ENCODE measurements at regions not wholly inside any gene's neighbourhood (a gene's known extent, or its start where the extent isn't known, plus 50 kb on each side); places are given as distances from the start of the nearest gene placed in this dataset.
"Not testable (repeated sequence)": the region's sequence is repeated elsewhere in the genome, so short reads cannot be mapped to it uniquely, and the experiment has no call there.

DNA sequence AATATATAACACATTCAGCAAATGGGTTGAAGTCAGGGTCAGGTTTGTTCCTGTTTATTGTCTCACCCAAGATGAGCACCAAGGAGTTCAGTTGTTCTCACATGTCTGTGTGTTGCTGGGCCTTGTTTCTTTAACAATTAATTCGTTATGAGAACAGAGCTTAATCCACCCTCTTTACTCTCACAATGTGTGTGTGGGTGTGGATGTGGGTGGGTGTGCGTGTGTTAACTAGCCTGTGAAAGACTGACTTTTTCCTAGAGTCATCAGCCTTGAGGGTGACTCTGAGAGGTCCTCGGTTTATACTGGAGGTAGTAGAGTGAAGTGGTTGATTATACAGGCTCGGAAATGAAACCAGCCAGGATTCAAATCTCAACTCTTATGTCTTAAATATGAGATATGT is 672.1 kb downstream of the MAFB start:
- no peak for FAIRE-seq
- DNase-seq (ENCODE audit: insufficient read length, low spot score): no peak
- TF ChIP-seq POLR2A (IDR thresholded peaks at IDR 0.05; ENCODE audit: low read depth, low read length): no peak

DNA sequence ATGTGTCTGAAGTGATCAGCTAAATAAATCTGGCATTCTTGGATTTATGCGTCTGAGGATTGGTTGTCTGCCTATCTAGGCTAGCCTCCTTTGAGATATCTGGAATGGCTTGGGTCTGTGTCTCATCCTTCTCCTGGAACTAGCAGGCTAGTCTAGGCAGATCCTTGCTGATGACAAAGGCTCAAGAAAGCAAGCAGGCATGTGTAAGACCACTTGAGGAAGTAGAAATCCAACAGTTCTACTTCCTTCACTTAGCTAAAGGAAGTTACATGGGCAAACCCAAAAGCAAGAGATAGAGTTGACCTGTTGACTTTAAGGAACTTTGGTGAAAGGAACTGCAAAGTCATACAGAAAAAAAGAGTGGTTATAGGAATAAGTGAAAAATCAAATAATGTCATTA is 672.6 kb downstream of the MAFB start:
- TF ChIP-seq POLR2A (IDR thresholded peaks at IDR 0.05; ENCODE audit: low read depth, low read length): no peak
- FAIRE-seq (no peak), DNase-seq (ENCODE audit: insufficient read length, low spot score) (no peak)

DNA sequence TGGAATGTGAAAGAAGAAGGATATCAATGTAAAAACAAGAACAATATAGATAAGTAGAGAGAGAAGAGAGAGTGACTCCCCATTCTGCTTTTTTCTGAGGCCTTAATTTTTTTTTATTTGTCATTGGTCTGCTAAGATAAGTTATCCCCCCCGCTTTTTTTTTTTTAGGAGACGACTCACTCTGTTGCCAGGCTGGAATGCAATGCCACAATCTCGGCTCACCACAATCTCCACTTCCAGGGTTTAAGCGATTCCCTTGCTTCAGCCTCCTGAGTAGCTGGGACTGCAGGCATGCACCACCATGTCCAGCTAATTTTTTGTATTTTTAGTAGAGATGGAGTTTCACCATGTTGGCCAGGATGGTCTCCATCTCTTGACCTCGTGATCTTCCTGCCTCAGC is 677.0 kb downstream of the MAFB start:
- not testable (repeated sequence) for FAIRE-seq; DNase-seq (ENCODE audit: insufficient read length, low spot score)

GRCh38 chr20:40010483-40010882 is 678.6 kb downstream of the MAFB start:
- DNase-seq (ENCODE audit: insufficient read length, low spot score) (no peak), FAIRE-seq (no peak)
- no peak for TF ChIP-seq POLR2A (IDR thresholded peaks at IDR 0.05; ENCODE audit: low read depth, low read length)

GRCh38 chr20:40009542-40009941 is 679.5 kb downstream of the MAFB start:
- no peak for TF ChIP-seq POLR2A (IDR thresholded peaks at IDR 0.05; ENCODE audit: low read depth, low read length)
- no peak for FAIRE-seq
- no peak for DNase-seq (ENCODE audit: insufficient read length, low spot score)

- DNase-seq (ENCODE audit: insufficient read length, low spot score) (no peak), FAIRE-seq (no peak)
- TF ChIP-seq POLR2A (IDR thresholded peaks at IDR 0.05; ENCODE audit: low read depth, low read length): no peak
Measured at GRCh38 chr20:40008177-40008576, 680.9 kb downstream of the MAFB start.

GRCh38 chr20:40006168-40006860 is 682.7 kb downstream of the MAFB start:
- no peak for DNase-seq (ENCODE audit: insufficient read length, low spot score)
- TF ChIP-seq POLR2A (IDR thresholded peaks at IDR 0.05; ENCODE audit: low read depth, low read length): no peak
- no peak for FAIRE-seq

DNA sequence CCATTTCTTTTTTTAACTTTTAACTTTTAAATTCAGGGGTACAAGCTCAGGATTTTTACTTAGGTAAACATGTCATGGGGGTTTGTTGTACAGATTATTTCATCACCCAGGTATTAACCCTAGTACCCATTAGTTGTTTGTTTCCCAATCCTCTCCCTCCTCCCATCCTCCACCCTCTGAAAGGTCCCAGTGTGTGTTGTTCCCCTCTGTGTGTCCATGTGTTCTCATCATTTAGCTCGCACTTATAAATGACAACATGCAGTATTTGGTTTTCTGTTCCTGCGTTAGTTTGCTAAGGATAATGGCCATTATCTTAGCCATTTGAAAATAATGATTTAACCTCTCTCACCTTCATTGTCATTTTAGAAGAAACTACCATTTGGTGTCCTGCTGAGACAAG is 684.9 kb downstream of the MAFB start:
- DNase-seq (ENCODE audit: insufficient read length, low spot score); FAIRE-seq: not testable (repeated sequence)

DNA sequence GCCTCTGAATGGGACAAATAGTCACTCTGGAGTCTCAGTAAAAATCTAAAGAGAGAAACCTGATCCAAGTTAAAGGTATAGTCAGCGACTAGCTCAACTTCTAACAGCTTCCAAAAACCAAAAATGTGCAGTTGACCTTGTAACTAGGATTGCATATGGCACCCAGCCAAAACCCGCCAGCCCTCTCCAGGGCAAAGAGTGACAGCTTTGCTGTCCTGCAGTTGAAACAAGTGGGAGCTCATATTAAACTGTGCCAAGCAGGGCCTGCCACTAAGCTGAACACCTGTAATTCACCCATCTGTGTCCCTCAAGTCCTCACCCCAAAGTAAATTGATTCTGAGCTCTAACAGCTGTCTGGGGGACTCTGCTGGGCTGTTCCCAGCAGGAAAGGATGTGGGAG is 695.3 kb downstream of the MAFB start:
- TF ChIP-seq POLR2A (IDR thresholded peaks at IDR 0.05; ENCODE audit: low read depth, low read length): no peak
- DNase-seq (ENCODE audit: insufficient read length, low spot score) (no peak), FAIRE-seq (no peak)

- FAIRE-seq (no peak), DNase-seq (ENCODE audit: insufficient read length, low spot score) (no peak)
- TF ChIP-seq POLR2A (IDR thresholded peaks at IDR 0.05; ENCODE audit: low read depth, low read length): no peak
Measured at GRCh38 chr20:39990692-39991091, 698.3 kb downstream of the MAFB start.

DNA sequence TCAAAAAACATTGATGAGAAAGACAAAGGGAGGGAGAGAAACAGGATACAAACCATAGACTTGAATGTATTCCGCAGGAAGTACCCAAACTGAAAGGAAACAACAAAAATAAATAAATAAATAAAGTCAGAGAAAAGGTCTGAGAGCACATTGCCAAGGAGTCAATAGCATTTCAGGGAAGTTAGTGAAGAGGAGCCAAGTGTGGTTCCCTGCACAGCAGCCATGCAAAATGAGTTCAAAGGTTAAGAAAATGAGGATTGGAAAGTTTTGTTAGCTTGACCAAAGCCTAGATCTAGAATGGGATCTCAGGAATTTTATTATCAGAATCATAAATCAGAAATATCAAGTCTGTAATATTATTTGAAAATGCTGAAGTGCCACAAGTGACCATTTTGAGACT is 700.0 kb downstream of the MAFB start:
- TF ChIP-seq POLR2A (IDR thresholded peaks at IDR 0.05; ENCODE audit: low read depth, low read length): no peak
- DNase-seq (ENCODE audit: insufficient read length, low spot score) (no peak), FAIRE-seq (no peak)

DNA sequence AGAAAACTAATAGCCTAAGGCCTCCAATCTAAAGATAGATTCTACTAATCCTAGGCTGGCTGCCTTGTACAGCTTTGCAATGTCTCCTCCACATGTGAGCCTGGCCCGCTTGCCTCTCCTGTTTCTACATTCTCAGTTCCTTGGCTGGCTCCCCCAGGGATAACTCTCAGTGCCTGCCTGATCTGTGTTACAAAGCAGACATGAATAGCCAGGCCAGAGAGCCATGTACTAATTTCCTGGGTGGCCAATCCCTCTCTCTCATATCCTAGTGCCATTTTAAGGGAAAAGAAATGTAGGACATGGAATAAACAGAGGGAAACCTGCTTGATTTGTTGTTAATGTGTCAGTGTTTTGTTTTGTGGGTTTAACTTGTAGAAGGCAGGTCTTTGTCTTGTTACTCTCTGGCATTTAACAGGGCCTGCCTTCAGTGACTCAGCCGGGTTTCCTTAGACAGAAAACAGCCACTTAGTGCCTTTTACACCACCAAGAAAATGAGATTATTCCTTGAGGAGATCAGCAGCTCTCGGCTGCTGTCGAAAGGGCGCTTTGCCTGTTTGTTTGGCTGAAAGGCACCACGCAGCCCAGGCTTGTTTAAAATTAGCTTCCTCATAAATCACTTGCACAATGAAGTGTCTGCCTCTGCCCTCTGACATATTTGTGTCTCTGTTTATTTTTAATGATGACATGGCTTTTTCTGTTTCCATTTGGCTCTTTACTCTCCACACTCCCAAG is 702.7 kb downstream of the MAFB start:
- DNase-seq (ENCODE audit: insufficient read length, low spot score): no peak
- TF ChIP-seq POLR2A (IDR thresholded peaks at IDR 0.05; ENCODE audit: low read depth, low read length): no peak
- FAIRE-seq: no peak

GRCh38 chr20:39985271-39985827 is 703.7 kb downstream of the MAFB start:
- DNase-seq (ENCODE audit: insufficient read length, low spot score) (no peak), FAIRE-seq (no peak)
- TF ChIP-seq POLR2A (IDR thresholded peaks at IDR 0.05; ENCODE audit: low read depth, low read length): no peak

DNA sequence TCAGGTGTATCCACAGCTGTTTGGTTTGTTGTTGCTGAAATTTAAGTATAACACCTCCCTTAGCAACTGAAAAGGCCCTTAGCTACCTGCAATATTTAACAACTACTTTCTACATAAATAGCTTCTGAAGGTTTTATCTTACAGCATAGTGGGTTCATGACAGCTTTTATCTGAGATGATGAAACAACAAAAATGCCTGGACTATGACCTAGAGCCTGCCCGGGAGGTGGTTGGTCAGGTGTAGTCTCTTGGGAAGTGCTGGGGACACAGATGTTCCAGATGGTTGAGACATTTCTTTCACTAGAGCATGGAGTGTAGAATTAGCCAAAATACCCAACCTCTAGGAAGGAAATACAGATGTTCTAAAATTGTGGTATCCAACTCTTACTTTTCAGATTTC is 705.4 kb downstream of the MAFB start:
- no peak for DNase-seq (ENCODE audit: insufficient read length, low spot score)
- TF ChIP-seq POLR2A (IDR thresholded peaks at IDR 0.05; ENCODE audit: low read depth, low read length): no peak
- FAIRE-seq: no peak

DNA sequence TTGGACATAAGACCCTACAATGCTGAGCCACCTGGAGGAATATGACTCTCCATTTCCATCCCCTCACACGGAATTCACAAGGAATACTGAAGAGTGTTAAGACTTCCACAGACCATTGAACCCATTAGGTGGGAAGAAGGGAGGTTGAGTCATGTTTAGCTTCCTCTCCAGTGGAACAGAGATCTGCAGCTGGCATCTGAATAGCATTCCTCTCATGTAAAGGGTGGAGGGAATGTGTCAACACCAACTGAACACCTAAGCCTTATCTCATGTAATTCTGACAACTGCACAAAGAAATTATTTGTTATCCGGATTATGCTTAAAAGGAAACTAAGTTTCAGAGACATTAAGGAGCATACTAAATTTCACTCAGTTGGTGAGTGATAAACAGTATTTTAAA is 705.9 kb downstream of the MAFB start:
- FAIRE-seq: no peak
- TF ChIP-seq POLR2A (IDR thresholded peaks at IDR 0.05; ENCODE audit: low read depth, low read length): no peak
- no peak for DNase-seq (ENCODE audit: insufficient read length, low spot score)

Data from H54 (cell line).